HG03064 (cell line): ENCODE measurements at regions not wholly inside any gene's neighbourhood (a gene's known extent, or its start where the extent isn't known, plus 50 kb on each side); places are given as distances from the start of the nearest gene placed in this dataset.
"Not testable (repeated sequence)": the region's sequence is repeated elsewhere in the genome, so short reads cannot be mapped to it uniquely, and the experiment has no call there.

Source experiments
- ATAC-seq: cut with Tn5 transposase; IDR thresholded peaks from one replicate; pipeline ENCODE4 v1.9.1; 2021; ENCODE audit warnings: low read depth; ENCODE audit not compliant: unreplicated experiment

- no peak for ATAC-seq
Observed at GRCh38 chr3:6321999-6322398, 538.9 kb upstream of the GRM7 start.

GRCh38 chr3:6326771-6327170 lies 534.1 kb upstream of the GRM7 start:
- ATAC-seq = no peak

- not testable (repeated sequence) for ATAC-seq
Observed at GRCh38 chr3:6340980-6341325, 520.0 kb upstream of the GRM7 start.

- ATAC-seq = no peak
Observed at GRCh38 chr3:6351752-6352151, 509.2 kb upstream of the GRM7 start.

GRCh38 chr3:6354653-6355052 lies 506.3 kb upstream of the GRM7 start:
- ATAC-seq = no peak

- no peak for ATAC-seq
Observed at GRCh38 chr3:6362406-6362805, 498.5 kb upstream of the GRM7 start.

- no peak for ATAC-seq
Observed at GRCh38 chr3:6367171-6367570, 493.7 kb upstream of the GRM7 start.

- no peak for ATAC-seq
Observed at GRCh38 chr3:6392123-6392522, 468.8 kb upstream of the GRM7 start.

- ATAC-seq = no peak
Observed at GRCh38 chr3:6394944-6395343, 466.0 kb upstream of the GRM7 start.

GRCh38 chr3:6396631-6397030 lies 464.3 kb upstream of the GRM7 start:
- ATAC-seq = no peak

GRCh38 chr3:6402666-6403065 lies 458.2 kb upstream of the GRM7 start:
- ATAC-seq = not testable (repeated sequence)

GRCh38 chr3:6406923-6407322 lies 454.0 kb upstream of the GRM7 start:
- ATAC-seq = not testable (repeated sequence)

- ATAC-seq = no peak
Observed at GRCh38 chr3:6416049-6416661, 444.8 kb upstream of the GRM7 start.

GRCh38 chr3:6417174-6417573 lies 443.7 kb upstream of the GRM7 start:
- ATAC-seq = no peak

GRCh38 chr3:6418485-6418884 lies 442.4 kb upstream of the GRM7 start:
- ATAC-seq = no peak

GRCh38 chr3:6421666-6422445 lies 439.1 kb upstream of the GRM7 start:
- ATAC-seq = no peak

GRCh38 chr3:6425289-6425820 lies 435.6 kb upstream of the GRM7 start:
- ATAC-seq = no peak

- ATAC-seq = not testable (repeated sequence)
Observed at GRCh38 chr3:6428276-6428675, 432.6 kb upstream of the GRM7 start.

GRCh38 chr3:6435951-6436350 lies 425.0 kb upstream of the GRM7 start:
- no peak for ATAC-seq

- no peak for ATAC-seq
Observed at GRCh38 chr3:6437631-6438030, 423.3 kb upstream of the GRM7 start.

GRCh38 chr3:6438031-6438430 lies 422.9 kb upstream of the GRM7 start:
- no peak for ATAC-seq

GRCh38 chr3:6439226-6439625 lies 421.7 kb upstream of the GRM7 start:
- ATAC-seq = no peak
